ENCODE measurements at regions not wholly inside any gene's neighbourhood (a gene's known extent, or its start where the extent isn't known, plus 50 kb on each side); places are given as distances from the start of the nearest gene placed in this dataset.
"Not testable (repeated sequence)": the region's sequence is repeated elsewhere in the genome, so short reads cannot be mapped to it uniquely, and the experiment has no call there.

DNA sequence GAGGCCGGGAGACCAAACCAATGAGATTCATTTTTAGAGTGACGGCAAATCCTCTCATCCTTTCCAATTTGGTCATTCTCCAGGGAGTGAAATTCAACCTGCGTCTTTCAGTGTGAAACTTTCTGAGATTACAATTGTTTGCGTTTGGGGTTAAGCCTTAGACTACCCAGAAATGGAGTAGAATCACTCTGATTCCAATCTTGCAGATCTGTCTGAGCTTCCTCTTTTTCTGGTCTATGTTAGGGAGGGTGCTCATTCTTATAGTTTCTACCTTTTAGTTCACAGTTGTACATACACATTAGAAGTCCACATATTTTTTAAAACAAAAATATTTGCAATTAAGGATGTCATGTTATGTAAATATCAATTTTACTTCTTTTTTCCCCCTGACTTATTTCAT is 183.0 kb upstream of the PHACTR1 start:
- DNase-seq (ENCODE audit: low spot score): no peak
- intact Hi-C loops (cut with DNase I): no loop called here

DNA sequence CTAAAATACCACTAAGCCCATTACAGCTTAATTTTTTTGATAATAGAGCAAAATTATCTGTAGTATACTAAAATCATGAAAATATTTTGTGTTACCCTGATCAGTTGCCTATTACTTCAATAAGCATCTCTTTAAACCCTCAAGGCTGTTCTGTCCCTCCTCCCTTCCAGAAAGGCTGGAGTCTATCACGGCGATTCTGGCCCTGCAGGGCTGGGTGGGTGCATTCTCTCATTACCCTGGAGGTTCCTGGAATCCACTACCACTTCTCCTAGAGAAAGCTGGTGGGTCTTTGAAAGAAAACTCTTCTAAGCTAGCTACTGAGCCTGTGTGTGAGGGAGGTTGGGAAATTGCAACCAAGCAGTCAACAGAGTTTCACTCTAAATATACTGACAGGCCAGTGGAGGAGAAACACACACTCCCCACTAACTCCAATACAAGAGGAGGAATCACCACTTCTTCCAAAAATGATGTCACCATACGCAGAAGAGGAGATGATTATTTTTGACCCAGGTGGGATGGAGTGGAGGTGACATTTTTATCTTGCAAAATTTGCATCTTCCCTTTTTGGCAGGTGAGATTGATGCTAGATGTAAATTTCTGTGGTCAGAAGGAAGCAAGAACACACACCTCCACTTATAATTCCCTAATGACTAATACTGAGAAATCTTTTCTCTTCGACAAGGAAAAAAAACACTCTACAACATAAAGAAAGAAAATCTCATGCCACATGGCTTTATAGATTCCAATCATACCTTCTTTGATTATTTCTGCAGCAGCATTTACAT is 182.3 kb upstream of the PHACTR1 start:
- DNase-seq (ENCODE audit: low spot score): no peak
- intact Hi-C loops (cut with DNase I): no loop called here

DNA sequence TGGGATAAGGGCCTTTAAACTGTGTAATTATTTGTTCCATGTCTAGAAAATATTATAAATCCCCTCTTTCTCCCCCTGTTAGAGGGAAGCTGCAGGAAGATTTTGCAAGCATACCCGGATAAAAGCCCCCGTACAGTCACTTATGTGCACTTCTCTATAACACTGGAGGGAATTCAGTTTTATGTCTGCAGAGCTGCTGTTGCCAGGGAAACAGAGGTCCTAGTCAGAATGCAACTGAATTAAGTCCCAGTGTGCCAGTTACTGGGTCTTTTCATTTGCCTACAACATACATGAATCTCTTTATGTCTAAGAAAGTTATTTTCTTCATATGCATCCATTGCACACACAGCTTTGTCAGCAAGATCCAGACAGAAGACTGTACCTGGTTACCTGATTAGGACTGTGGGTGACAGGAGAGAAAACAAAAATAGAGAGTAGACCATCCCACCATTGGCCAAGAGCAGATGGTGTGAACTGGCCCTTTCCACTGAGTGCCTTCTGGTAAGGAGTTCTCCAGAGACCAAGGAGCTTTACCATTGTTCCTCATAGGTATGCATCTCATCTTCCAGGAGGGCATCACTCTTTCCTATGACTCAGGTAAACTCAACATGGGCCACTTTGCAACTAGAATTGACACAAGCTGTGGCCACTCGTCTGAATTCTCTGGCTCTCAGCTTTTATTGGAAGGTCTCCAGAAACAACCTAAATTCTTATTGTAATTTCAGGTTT is 180.8 kb upstream of the PHACTR1 start:
- DNase-seq (ENCODE audit: low spot score): no peak
- intact Hi-C loops (cut with DNase I): no loop called here

DNA sequence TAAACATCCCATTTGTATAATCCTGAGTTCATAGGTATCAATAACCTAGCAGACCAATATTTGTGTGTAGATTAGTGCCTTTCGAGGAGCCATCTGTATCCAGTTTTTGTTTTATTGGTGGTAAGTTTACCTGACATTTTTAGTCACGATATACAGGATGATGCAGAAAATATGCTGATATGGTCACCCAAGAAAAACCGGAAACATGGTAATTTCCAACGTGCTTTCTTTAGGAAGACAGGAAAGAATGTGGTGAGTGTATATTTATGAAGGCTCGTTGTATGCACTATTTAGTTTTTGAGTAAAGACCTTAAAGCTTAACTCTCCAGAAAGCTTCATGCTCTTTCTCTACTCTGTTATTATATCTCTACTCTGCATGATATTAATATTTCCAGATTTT is 180.2 kb upstream of the PHACTR1 start:
- DNase-seq (ENCODE audit: low spot score): no peak
- intact Hi-C loops (cut with DNase I): no loop called here

DNA sequence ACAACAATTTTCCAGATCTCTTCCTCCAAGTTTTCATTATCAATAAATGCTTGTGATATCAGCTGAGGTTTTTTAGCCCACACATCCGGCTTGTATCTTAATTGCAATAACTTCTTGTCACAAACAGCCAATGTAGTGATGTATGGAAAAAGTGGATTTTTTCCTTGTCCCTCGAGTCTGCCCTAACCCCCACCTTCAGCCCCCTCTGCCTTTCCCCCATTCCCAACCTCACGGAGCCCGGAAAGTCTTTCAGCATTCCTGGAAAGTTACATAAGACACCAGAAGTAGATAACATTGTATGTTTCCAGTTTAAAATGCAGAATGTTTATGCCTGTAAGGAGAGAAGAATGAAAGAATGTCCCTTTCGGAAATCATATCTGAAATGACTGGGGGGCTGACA is 179.2 kb upstream of the PHACTR1 start:
- intact Hi-C loops (cut with DNase I): no loop called here
- DNase-seq (ENCODE audit: low spot score): no peak

DNA sequence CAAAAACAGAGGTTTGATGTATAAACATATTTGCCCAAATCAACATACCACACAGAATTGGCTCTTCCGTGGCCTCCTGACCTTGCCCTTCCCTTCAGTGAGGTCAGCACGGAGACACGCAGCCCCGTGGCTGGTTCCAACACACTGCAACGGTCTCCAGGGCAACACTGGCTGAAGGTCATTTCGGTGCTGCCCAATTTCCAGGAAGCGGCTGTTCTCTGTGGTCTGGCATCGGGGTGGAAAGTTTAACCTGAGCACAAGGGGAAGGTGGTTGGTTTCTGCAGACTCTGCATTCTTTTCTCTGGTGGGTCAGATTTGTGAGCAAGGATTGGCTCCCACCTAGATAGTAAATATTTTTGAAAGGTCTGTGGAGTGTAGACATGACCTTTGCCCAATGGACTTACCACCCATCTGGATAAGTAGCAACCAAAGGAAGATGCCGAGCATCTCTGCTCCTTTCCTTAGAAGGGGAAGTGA is 177.6 kb upstream of the PHACTR1 start:
- intact Hi-C loops (cut with DNase I): no loop called here
- no peak for DNase-seq (ENCODE audit: low spot score)

DNA sequence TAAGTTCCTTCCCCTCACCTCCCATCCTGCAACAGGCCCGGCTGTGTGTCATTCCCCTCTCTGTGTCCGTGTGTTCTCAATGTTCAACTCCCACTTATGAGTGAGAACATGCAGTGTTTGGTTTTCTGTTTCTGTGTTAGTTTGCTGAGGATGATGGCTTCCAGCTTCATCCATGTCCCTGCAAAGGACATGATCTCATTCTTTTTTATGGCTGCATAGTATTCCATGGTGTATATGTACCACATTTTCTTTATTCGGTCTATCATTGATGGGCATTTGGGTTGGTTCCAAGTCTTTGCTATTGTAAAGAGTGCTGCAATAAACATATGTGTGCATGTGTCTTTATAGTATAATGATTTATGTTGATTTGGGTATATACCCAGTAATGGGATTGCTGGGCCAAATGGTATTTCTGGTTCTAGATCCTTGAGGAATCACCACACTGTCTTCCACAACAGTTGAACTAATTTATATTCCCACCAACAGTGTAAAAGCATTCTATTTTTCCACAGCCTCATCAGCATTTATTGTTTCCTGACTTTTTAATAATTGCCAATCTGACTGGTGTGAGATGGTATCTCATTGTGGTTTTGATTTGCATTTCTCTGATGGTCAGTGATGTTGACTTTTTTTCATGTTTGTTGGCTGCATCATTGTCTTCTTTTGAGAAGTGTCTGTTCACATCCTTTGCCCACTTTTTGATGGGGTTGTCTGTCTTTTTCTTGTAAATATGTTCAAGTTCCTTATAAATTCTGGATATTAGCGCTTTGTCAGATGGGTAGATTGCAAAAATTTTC is 174.1 kb upstream of the PHACTR1 start:
- DNase-seq (ENCODE audit: low spot score); intact Hi-C loops (cut with DNase I): not testable (repeated sequence)

DNA sequence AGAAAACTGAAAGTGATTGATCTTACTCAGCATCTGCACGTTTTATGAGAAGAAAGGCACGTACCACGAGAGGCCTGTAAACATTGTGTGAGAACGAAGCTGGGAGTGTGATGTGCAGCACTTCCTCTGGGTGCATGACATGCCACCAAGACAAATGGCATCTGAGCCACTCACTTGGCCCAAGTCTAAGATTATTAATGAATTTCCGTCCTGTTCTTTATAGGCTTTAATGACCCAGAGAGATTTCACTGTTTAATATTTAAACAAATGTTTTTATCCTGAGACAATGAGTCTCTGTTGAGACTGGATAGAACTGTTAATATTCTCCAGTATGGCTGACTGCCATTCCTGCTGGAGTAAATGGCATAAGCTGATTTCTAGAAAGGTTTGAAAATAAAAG is 172.6 kb upstream of the PHACTR1 start:
- intact Hi-C loops (cut with DNase I): no loop called here
- DNase-seq (ENCODE audit: low spot score): no peak

DNA sequence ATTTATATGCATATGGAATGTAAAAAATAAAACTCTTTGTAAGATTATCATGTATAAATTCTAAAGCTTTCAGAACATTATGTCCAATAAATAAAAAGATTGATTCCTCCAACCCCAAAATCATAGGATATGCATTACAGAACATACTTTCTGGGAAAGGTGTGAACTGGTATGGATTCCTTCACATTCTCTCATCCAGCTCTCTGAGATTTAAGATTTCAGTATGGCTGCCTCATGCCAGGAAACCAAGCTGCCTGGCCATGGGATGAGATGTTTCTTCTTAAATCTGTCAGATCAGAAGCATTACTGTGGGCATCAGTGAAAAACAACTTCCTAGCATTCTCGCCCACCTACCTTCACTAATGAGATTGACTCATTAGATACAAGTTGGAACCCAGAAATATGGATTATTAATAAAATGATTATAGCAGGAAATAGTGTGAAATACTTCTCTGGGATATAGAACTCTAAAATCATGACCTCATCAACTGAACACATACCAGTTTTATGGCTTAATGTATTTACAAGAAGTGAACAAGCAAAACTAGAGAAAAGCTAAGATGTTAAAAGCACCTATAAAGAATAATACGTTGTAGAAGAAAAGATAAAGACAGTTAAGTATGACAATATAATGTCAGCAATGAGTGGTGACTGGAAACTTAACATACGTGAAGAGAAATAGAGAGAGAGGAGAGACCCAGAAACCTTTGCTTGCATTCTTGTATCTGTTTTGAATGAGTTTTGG is 171.6 kb upstream of the PHACTR1 start:
- no peak for DNase-seq (ENCODE audit: low spot score)

DNA sequence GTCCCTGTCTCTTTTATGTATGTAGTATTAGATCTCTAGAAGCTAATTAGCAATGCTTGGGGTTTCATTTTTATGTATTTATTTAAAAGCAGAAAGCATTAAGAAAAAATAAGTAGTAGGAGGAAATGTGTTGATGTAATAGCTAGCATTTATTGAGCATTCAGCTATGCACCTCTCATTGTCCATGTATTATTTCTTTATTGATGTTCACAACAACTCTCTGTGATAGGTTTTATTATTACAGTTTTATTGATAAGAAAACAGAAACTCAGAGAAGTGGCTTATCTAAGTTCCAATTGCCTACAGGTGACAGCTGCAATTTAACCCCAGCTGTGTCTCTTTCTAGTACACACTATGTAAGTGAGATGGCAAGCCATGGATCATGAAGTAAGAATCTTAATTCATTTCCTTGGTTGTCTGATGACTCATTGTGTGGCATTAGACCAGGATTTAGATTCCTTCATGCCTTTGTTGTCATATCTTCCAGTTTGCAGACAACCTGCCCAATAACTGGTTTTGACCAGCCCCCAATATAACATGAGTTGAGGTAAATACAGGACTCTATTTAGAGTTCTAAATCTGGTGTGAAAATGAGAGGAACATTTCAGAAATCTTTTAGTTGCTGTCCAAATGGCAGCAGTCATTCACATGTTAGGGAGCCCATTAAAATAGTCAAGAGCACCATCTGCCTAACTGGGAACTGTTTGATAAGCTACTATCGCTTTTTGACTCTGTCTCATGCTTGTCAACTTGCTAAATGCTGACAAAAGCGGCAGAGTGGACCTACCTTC is 170.8 kb upstream of the PHACTR1 start:
- DNase-seq (ENCODE audit: low spot score): no peak
- intact Hi-C loops (cut with DNase I): no loop called here

More for the DNA sequence above, 171.6 kb upstream of the PHACTR1 start:
- intact Hi-C loops (cut with DNase I): no loop called here

DNA sequence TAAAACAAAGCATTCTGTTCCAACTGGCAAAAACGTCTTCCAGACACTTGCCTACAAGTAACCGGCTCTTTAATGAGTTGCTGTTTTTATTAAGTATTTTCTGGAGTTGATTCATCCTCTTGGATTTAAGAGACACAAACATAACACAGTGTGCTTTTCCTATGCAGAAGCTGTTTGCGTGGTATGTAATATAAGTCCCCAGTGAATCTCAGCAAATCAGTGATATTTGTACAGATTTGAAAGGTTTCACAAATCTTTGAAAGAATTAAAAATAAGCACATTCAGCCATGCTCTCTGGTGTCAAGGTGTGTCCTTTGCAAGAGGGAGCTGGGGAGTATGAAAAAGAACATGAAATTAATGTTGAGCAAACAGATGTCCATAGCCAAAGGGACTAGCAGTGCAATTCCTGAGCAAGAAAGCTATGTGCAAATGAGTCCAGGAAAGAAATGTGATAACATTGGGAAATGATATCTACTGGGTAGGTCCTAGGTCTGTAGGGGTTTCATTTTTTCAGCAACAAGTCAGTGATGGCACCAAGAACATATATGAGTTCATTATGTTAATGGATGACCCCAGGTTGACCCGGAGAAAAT is 170.1 kb upstream of the PHACTR1 start:
- no peak for DNase-seq (ENCODE audit: low spot score)
- intact Hi-C loops (cut with DNase I): no loop called here

DNA sequence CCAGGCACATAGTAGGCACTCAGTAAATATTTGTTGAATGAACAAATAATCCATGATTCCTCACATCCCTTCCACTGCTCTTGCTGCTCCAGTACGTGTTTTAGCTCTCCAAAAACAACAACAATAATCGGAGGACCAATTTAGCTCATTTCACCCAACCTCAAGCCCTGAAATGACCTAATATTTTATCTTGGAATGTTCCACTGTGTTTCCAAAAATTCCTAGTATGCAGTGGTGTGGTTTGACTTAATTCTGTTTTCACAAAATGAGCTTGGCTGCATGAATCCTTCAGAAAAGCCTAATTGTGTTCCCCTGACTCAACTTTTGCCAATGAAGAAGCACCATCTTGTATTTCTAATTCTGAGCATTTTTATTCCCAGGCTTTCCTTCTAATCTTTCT is 168.0 kb upstream of the PHACTR1 start:
- no peak for DNase-seq (ENCODE audit: low spot score)
- intact Hi-C loops (cut with DNase I): no loop called here

DNA sequence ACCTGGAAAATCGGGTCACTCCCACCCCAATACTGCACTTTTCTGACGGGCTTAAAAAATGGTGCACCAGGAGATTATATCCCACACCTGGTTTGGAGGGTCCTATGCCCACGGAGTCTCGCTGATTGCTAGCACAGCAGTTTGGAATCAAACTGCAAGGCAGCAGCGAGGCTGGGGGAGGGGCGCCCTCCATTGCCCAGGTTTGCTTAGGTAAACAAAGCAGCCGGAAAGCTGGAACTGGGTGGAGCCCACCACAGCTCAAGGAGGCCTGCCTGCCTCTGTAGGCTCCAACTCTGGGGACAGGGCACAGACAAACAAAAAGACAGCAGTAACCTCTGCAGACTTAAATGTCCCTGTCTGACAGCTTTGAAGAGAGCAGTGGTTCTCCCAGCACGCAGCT is 167.1 kb upstream of the PHACTR1 start:
- intact Hi-C loops (cut with DNase I); DNase-seq (ENCODE audit: low spot score): not testable (repeated sequence)

DNA sequence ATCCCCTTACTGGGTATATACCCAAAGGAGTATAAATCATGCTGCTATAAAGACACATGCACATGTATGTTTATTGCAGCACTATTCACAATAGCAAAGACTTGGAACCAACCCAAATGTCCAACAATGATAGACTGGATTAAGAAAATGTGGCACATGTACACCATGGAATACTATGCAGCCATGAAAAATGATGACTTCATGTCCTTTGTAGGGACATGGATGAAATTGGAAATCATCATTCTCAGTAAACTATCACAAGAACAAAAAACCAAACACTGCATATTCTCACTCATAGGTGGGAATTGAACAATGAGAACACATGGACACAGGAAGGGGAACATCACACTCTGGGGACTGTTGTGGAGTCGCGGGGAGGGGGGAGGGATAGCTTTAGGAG is 161.7 kb upstream of the PHACTR1 start:
- intact Hi-C loops (cut with DNase I); DNase-seq (ENCODE audit: low spot score): not testable (repeated sequence)

DNA sequence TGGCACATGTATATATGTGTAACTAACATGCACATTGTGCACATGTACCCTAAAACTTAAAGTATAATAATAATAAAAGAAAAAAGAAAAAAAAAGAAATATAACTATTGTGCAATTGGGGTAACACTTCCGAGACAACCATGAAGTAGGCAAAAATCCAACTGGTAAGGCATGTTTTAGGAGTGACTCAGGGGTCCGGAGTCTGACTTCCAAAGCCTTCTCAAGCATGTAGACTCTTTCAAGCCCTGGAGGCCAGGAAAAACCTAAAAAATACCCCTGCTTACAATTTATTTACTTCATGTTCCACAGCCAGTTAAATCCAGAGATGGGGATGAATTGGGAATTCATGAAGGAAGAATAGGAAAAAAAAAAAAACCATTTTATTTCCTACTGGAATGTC is 161.3 kb upstream of the PHACTR1 start:
- intact Hi-C loops (cut with DNase I): no loop called here
- DNase-seq (ENCODE audit: low spot score): no peak

DNA sequence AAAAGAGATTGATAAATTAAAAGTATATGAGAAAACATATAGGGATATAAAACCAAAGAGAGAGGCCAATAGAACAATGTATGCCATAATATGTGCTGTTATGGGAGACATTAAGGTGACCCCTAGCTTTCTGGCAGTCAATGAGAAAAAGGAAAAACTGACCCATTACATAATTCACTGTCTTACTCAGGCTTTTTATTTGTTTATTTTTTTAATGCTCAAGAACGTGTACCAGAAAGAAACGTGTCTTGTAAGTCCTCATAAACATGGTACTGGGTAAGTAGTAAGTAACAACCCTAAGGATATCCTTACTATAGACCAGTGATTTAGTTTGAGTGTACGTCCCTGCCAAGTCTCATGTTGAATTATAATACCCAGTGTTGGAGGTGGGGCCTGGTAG is 160.8 kb upstream of the PHACTR1 start:
- intact Hi-C loops (cut with DNase I): no loop called here

DNA sequence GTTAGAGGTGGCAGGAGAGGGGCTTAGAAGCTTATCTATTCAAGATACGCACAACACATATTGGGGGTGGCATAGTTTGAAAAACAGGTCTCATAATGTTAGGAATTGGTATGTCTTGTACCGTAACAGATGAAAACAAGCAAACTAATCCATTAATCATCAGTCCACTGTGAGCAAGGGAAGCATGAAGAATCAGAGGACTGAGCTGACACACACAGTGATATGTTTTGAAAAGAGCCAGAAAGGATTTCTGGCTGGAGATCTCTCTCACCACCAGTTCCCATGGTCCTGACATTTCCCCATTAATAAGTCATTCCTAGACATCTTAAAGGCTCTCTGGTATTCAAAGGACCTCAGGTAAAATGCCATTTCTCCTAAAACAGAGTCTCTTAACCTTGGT is 158.8 kb upstream of the PHACTR1 start:
- intact Hi-C loops (cut with DNase I): no loop called here
- DNase-seq (ENCODE audit: low spot score): no peak

More for the DNA sequence above, 160.8 kb upstream of the PHACTR1 start:
- no peak for DNase-seq (ENCODE audit: low spot score)

DNA sequence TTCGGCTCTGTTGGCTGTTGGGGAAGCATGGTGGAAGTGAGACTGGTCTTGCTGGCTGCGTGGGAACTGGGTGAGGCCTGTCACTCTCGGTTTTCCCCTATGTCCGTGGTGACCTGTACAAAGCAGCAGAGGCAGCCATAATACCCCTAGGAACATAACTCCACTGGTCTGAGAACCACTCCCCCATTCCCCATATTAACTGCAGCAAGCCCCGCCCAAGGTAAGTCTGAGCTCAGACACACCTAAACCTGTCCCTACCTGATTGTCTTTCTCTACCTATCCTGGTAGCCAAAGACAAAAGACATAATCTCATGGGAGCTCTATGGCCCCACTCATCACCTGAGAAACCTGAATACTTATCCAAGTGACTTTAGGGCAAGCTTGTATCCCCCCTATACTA is 156.3 kb upstream of the PHACTR1 start:
- intact Hi-C loops (cut with DNase I): no loop called here
- DNase-seq (ENCODE audit: low spot score): no peak

All from cardiac septum (tissue), 1 donor.